BJ (cell line): ENCODE measurements at regions not wholly inside any gene's neighbourhood (a gene's known extent, or its start where the extent isn't known, plus 50 kb on each side); places are given as distances from the start of the nearest gene placed in this dataset.

Experiments used
- CTCF ChIA-PET: fragments of 350-600 bp; formaldehyde crosslinking; extraction: SDS; loops from one replicate; lab custom pipeline; 2021; ENCODE audit warnings: antibody characterized with exemption, inconsistent platforms; lab: Yijun Ruan, JAX
- POLR2A ChIA-PET: fragments of 300-600 bp; sonication (Branson Sonifier 250); formaldehyde crosslinking; extraction: SDS; loops from one replicate; lab custom pipeline; 2021; ENCODE audit warnings: antibody characterized with exemption; lab: Charles Lee
- DNase-seq: peaks from one replicate; pipeline ENCODE4 v3.0.0-alpha.2; 2011; ENCODE audit warnings: low read depth
- H3K27me3 ChIP-seq: 2 replicates; pipeline ENCODE4 v1.6.0; 2011; ENCODE audit warnings: low read length; ENCODE audit not compliant: control insufficient read depth, insufficient read depth
- H3K36me3 ChIP-seq: 2 replicates; pipeline ENCODE4 v1.5.1; 2011; ENCODE audit warnings: low read length; ENCODE audit not compliant: control insufficient read depth, insufficient read depth
- H3K4me3 ChIP-seq: 2 replicates; pipeline ENCODE4 v1.5.1; 2011; ENCODE audit warnings: low read depth, mild to moderate bottlenecking, control low read depth, low read length
- CTCF ChIP-seq: IDR thresholded peaks from 2 replicates; pipeline ENCODE4 v1.5.1; 2011; ENCODE audit warnings: low read depth, mild to moderate bottlenecking, control low read depth, inconsistent platforms, low read length, moderate library complexity; ENCODE audit not compliant: insufficient read depth

GRCh38 chr20:22703843-22704242 is 119.5 kb upstream of the FOXA2 start:
- CTCF ChIA-PET: interaction anchor here (1.3 kb wide), 1 partner anchor 12 kb away, joined by 8 read pairs; no protein-coding TSS in a partner anchor
- no peak overlapping the region for H3K4me3 ChIP-seq
- H3K36me3 ChIP-seq: no peaks in the 10 kb centered on the region
- TF ChIP-seq CTCF: no peak
- no peak for DNase-seq
- POLR2A ChIA-PET: no interaction called here
- no peaks in the 10 kb centered on the region for H3K27me3 ChIP-seq

GRCh38 chr20:22711971-22712755 is 127.8 kb upstream of the FOXA2 start:
- no peak for DNase-seq
- H3K4me3 ChIP-seq: no peak overlapping the region
- POLR2A ChIA-PET: no interaction called here

GRCh38 chr20:22716821-22717351 is 132.5 kb upstream of the FOXA2 start:
- H3K4me3 ChIP-seq: no peak overlapping the region
- no peak for DNase-seq
- CTCF ChIA-PET: interaction anchor here (1.2 to 3.1 kb wide), 3 partner anchors 12 to 26 kb away, joined by 3 to 12 read pairs (median 4); no protein-coding TSS in a partner anchor
- no peak for TF ChIP-seq CTCF
- no peaks in the 10 kb centered on the region for H3K27me3 ChIP-seq
- POLR2A ChIA-PET: no interaction called here
- no peaks in the 10 kb centered on the region for H3K36me3 ChIP-seq

More at GRCh38 chr20:22711971-22712755, 127.8 kb upstream of the FOXA2 start:
- no peak for TF ChIP-seq CTCF
- H3K36me3 ChIP-seq: no peaks in the 10 kb centered on the region
- CTCF ChIA-PET: interaction anchor here (1.0 kb wide), 1 partner anchor 18 kb away, joined by 3 read pairs; no protein-coding TSS in a partner anchor
- H3K27me3 ChIP-seq: no peaks in the 10 kb centered on the region

- no peaks in the 10 kb centered on the region for H3K36me3 ChIP-seq
- DNase-seq: no peak
- H3K27me3 ChIP-seq: no peaks in the 10 kb centered on the region
- ChIA-PET CTCF (interaction anchor here (1.2 to 3.1 kb wide), 4 partner anchors 11 to 27 kb away, joined by 3 to 12 read pairs (median 4); no protein-coding TSS in a partner anchor), POLR2A (no interaction called here)
- no peak overlapping the region for H3K4me3 ChIP-seq
- TF ChIP-seq CTCF: no peak
These were observed 133.1 kb upstream of the FOXA2 start for GRCh38 chr20:22717466-22717865.

- Histone ChIP-seq H3K4me3 (no peak overlapping the region), H3K27me3 (no peaks in the 10 kb centered on the region), H3K36me3 (no peaks in the 10 kb centered on the region)
- no peak for DNase-seq
- TF ChIP-seq CTCF: no peak
- CTCF ChIA-PET: interaction anchor here (0.6 to 3.1 kb wide), 2 partner anchors 27 to 380 kb away, joined by 3 to 12 read pairs; no protein-coding TSS in a partner anchor
- POLR2A ChIA-PET: no interaction called here
These were observed 134.8 kb upstream of the FOXA2 start for GRCh38 chr20:22719167-22719591.
